Mucosa of descending colon (tissue), 3 donors: ENCODE measurements at regions not wholly inside any gene's neighbourhood (a gene's known extent, or its start where the extent isn't known, plus 50 kb on each side); places are given as distances from the start of the nearest gene placed in this dataset.

Experiments used
- ATAC-seq: fragments of 200-7000 bp; cut with Tn5 transposase; one replicate; pipeline ENCODE4 v1.9.1; 2020; ENCODE audit warnings: mild to moderate bottlenecking, moderate library complexity
- DNase-seq, 3 donors: peaks; one replicate each; pipeline ENCODE4 v3.0.0-alpha.2; 2020
- H3K36me3 ChIP-seq: fragments of 200-600 bp; one replicate; pipeline ENCODE4 v1.8.0; 2021; ENCODE audit warnings: low read depth, mild to moderate bottlenecking
- H3K4me1 ChIP-seq: fragments of 200-600 bp; one replicate; pipeline ENCODE4 v1.8.0; 2021; ENCODE audit warnings: low read depth, mild to moderate bottlenecking
- H3K4me3 ChIP-seq: fragments of 200-600 bp; one replicate; pipeline ENCODE4 v1.8.0; 2021; ENCODE audit warnings: mild to moderate bottlenecking
- H3K9me3 ChIP-seq: fragments of 200-600 bp; one replicate; pipeline ENCODE4 v1.8.0; 2021; ENCODE audit warnings: mild to moderate bottlenecking
- CTCF ChIP-seq: fragments of 200-600 bp; IDR thresholded peaks from one replicate; pipeline ENCODE4 v1.8.0; 2022; ENCODE audit warnings: antibody characterized with exemption, mild to moderate bottlenecking
- intact Hi-C, 2 donors: fragments of 100-400 bp; cut with DNase I in 1 of 2; cut with micrococcal nuclease in 1 of 2; formaldehyde crosslinking; loops; one replicate each; pipeline versions ENCODE4 v1.11.0 to v1.11.1; 2022; cut with DNase I, micrococcal nuclease
- donor health status: DM: no; HTN: no; CAD: no; lungs with moderate emphysema.
- donor health status: DM: no; HTN: no; CAD: no.
- donor health status: DM: no; HTN: yes; CAD: no.

GRCh38 chr4:14539246-14539645 lies 463.0 kb upstream of the CPEB2 start:
- H3K9me3 ChIP-seq, result no peaks in the 10 kb centered on the region
- no peak overlapping the region for H3K4me3 ChIP-seq
- no peak for ATAC-seq
- no peaks in the 10 kb centered on the region for H3K36me3 ChIP-seq
- intact Hi-C loops, result no loop called here
- TF ChIP-seq CTCF, result no peak
- H3K4me1 ChIP-seq, result no peaks in the 10 kb centered on the region
- DNase-seq, result no peak

DNA sequence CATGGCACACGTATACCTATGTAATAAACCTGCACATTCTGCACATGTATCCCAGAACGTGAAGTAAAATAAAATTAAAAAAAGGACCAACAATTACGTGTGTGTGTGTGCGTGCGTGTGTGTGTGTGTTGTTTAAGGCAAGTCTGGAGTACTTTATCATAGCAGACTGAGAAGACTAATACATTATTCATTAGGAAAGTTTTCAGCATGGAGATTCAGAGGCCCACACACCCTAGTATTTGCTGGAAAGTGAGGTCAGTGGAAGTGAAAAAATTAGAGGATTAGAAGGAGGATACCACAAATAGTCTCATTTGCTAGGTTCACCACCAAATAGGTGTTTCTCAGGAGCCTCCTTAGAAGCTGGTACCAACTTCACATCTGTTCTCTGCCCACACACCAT lies 457.1 kb upstream of the CPEB2 start:
- H3K36me3 ChIP-seq, result no peaks in the 10 kb centered on the region
- intact Hi-C loops, result no loop called here
- TF ChIP-seq CTCF, result no peak
- no peak overlapping the region for H3K4me3 ChIP-seq
- ATAC-seq (no peak), DNase-seq (no peak)
- no peaks in the 10 kb centered on the region for H3K9me3 ChIP-seq
- no peaks in the 10 kb centered on the region for H3K4me1 ChIP-seq

GRCh38 chr4:14545807-14546206 lies 456.5 kb upstream of the CPEB2 start:
- Histone ChIP-seq H3K4me1 (no peaks in the 10 kb centered on the region), H3K9me3 (no peaks in the 10 kb centered on the region), H3K36me3 (no peaks in the 10 kb centered on the region), H3K4me3 (no peak overlapping the region)
- intact Hi-C loops, result no loop called here
- TF ChIP-seq CTCF, result no peak
- ATAC-seq (no peak), DNase-seq (no peak)

DNA sequence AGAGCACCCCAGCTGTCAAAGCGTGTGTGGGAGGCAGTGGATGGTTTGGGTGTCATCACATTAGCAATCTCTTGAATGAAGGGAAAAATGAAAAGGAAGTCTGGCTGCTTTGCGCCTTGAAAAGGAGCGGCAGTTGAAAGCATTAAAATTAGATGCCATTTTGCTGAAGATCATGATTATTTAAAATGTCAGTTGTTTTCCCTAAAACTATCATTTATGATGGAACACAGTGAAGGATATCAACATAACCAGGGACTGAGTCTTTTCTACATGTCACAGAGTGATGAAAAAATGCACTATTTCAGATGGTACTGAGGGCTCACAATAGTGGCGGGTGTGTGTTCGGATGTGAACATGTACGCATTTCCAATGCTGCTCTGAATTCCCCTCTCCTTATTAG lies 450.2 kb upstream of the CPEB2 start:
- ATAC-seq (no peak), DNase-seq (no peak)
- no peak for TF ChIP-seq CTCF
- intact Hi-C loops, result no loop called here
- Histone ChIP-seq H3K36me3 (no peaks in the 10 kb centered on the region), H3K4me3 (no peak overlapping the region), H3K4me1 (no peaks in the 10 kb centered on the region), H3K9me3 (no peaks in the 10 kb centered on the region)

GRCh38 chr4:14559646-14560045 lies 442.6 kb upstream of the CPEB2 start:
- Histone ChIP-seq H3K36me3 (no peaks in the 10 kb centered on the region), H3K4me1 (no peaks in the 10 kb centered on the region), H3K4me3 (no peak overlapping the region), H3K9me3 (no peaks in the 10 kb centered on the region)
- no peak for ATAC-seq
- intact Hi-C loops, result no loop called here
- no peak for TF ChIP-seq CTCF
- no peak for DNase-seq

- Histone ChIP-seq H3K36me3 (no peaks in the 10 kb centered on the region), H3K4me3 (no peak overlapping the region), H3K4me1 (no peaks in the 10 kb centered on the region), H3K9me3 (no peaks in the 10 kb centered on the region)
- no peak for TF ChIP-seq CTCF
- no peak for DNase-seq
- ATAC-seq, result no peak
- intact Hi-C loops, result no loop called here
Observed at GRCh38 chr4:14560577-14560976, 441.7 kb upstream of the CPEB2 start.
